T-helper 2 cell treated with Interferon-gamma antibody and Interleukin-4, amounts not matched to agents 5 μg/mL and 100 μg/mL, for 36 hours (primary cell): ENCODE measurements at regions not wholly inside any gene's neighbourhood (a gene's known extent, or its start where the extent isn't known, plus 50 kb on each side); places are given as distances from the start of the nearest gene placed in this dataset.
A peak's percentile ranks its signal among the peaks of the same experiment; 100 is the strongest.

Source experiments
- DNase-seq: peaks from one replicate; pipeline ENCODE4 v3.0.0; 2021; ENCODE audit warnings: low spot score
- H3K27ac Mint-ChIP-seq: one replicate; pipeline ENCODE4 v1.8.0; 2021; ENCODE audit warnings: mild to moderate bottlenecking, mixed read lengths
- H3K27me3 Mint-ChIP-seq: one replicate; pipeline ENCODE4 v1.8.0; 2021; ENCODE audit warnings: low read depth, mixed read lengths
- H3K36me3 Mint-ChIP-seq: one replicate; pipeline ENCODE4 v1.8.0; 2021; ENCODE audit warnings: low read depth, mixed read lengths
- H3K4me1 Mint-ChIP-seq: one replicate; pipeline ENCODE4 v1.8.0; 2021; ENCODE audit warnings: low read depth, mixed read lengths
- H3K4me3 Mint-ChIP-seq: one replicate; pipeline ENCODE4 v1.8.0; 2022; ENCODE audit warnings: mild to moderate bottlenecking, moderate library complexity, mixed read lengths
- H3K9me3 Mint-ChIP-seq: one replicate; pipeline ENCODE4 v1.8.0; 2021; ENCODE audit warnings: mixed read lengths

DNA sequence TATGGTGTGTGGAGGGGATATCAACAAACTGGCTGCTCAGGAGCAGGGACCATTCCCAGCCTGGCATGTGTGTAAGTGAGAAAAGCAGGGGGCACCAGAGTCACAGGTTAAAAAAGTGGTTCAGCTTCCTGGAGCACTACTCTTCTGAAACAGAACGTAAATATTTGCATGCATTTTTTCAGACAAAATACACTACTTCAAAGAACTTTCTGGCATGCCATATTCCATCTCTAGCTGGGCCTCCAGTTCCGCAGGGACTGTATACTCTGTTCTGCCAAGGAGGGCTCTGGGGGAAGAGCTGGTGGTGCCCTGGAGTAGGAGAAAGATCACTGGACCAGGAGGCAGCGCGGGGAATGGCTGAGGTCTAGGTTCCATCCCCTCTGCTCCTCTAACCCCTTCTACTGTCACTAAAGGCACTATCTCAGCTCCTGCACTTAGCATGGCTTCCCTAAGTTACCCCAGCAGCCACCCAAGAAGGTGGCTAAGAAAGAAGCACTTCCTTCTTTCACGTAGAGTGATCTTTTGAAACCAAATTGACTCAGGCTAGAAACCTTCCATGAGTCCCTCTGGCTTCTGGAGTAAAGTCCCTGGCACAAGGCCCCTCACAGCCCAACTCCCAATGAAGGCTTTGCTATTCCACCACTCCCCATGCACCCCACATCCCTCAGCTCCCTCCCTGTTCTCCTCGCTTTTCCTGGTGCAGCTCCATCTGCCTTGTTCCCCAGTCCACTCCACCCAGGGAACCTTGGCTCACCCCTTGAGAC lies 57.6 kb upstream of the CABLES1 start:
- no peaks in the 10 kb centered on the region for H3K36me3 Mint-ChIP-seq
- H3K27me3 Mint-ChIP-seq, result no peaks in the 10 kb centered on the region
- H3K27ac Mint-ChIP-seq, result peak overlapping the region; percentile 41
- no peak for DNase-seq
- peaks cover 36% of the 10 kb centered on the region for H3K4me1 Mint-ChIP-seq
- H3K4me3 Mint-ChIP-seq, result no peak overlapping the region
- no peaks in the 10 kb centered on the region for H3K9me3 Mint-ChIP-seq

GRCh38 chr18:23085066-23085465 lies 50.2 kb upstream of the CABLES1 start:
- no peaks in the 10 kb centered on the region for H3K36me3 Mint-ChIP-seq
- no peak overlapping the region for H3K27ac Mint-ChIP-seq
- H3K4me3 Mint-ChIP-seq, result no peak overlapping the region
- no peak for DNase-seq
- H3K9me3 Mint-ChIP-seq, result no peaks in the 10 kb centered on the region
- peaks cover 22% of the 10 kb centered on the region for H3K27me3 Mint-ChIP-seq
- H3K4me1 Mint-ChIP-seq, result peaks cover 3% of the 10 kb centered on the region
